IPS DF 4.7 (cell line): ENCODE measurements at regions not wholly inside any gene's neighbourhood (a gene's known extent, or its start where the extent isn't known, plus 50 kb on each side); places are given as distances from the start of the nearest gene placed in this dataset.
"Not testable (repeated sequence)": the region's sequence is repeated elsewhere in the genome, so short reads cannot be mapped to it uniquely, and the experiment has no call there.

ENCODE experiments used
- DNase-seq: peaks from one replicate; pipeline ENCODE4 v3.0.0-alpha.2; 2013; ENCODE audit warnings: low spot score; ENCODE audit errors: extremely low read depth

DNA sequence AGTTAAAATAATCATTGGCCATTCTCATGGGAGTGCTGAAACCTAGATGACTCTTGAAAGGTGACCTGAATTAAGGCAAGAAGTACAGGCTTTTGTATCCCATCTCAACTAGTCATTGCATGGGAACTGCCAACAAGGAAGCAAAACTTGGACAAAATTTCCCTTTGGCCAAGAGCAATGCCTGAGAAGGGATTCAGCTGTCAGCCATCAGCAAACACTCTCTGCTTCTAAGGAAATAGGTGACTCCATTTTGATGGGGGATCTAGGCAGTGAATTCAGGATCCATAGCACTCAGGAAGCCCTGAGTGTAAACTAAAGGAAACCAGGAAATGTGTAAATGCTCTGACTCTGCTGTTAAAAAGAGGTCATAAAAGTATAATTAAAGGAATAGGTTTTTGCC lies 221.5 kb upstream of the TMEM229A start:
- DNase-seq = no peak

DNA sequence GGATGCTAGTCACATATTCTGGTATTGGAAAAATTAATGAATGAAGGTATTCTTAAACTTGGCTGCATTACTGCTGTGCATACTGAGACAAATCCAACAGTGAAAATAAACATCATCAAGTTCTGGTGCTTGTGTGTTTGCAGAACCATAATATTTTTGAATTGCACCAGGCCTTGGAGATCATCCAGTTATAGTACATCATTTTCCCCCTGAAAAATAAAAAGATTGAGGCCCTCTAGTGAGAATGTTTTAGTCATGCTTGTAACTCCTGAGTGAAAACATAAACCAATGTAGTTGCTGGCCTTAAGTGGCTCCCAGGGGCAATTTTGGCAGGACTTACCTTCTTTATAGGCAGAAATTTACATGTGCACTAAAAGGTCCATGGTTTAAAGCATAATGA lies 218.8 kb upstream of the TMEM229A start:
- DNase-seq = no peak

DNA sequence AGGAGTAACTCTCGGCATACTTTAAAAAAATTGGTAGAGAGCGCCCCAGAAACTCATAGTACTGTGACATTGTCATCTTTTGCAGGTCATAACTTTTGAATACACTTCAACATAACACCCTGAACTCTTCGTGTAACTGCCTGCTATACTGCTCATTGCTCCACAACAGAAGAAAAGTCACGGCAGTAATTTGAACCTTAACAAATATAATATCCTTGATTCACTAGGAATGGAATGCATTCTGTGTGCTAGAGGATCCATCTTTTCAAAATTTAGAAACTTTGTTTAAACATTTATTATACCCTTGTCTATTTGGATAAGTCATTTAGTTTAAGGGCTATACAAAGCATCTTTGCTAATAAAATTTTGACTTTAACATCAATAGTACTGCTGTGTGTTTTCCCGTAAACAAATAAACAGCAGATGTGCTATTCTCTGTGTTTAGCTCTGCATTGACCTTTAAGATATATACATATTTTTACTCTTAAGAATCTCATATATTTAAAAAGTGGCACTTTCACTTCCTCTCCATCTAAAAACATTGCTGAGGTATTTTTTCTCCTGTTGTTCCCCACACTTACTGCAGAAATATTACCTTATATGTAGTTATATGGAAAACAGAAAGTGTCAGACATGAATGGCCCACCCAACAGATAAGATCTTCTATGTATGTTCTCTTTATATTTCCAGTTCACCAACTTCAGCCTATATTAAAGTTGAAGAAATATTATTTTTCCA lies 217.6 kb upstream of the TMEM229A start:
- no peak for DNase-seq

DNA sequence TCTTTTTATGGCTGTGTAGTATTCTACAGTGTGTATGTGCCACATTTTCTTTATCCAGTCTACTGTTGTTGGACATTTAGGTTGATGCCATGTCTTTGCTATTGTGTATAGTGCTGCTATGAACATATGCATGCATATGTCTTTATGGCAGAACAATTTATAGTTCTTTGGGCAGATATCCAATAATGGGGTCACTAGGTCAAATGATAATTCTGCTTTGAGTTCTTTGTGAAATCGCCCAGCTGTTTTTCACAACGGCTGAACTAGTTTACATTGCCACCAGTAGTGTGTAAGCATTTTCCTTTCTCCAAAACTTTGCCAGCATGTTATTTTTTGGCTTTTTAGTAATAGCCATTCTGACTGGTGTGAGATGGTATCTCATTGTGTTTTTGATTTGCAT lies 214.8 kb upstream of the TMEM229A start:
- DNase-seq = no peak

DNA sequence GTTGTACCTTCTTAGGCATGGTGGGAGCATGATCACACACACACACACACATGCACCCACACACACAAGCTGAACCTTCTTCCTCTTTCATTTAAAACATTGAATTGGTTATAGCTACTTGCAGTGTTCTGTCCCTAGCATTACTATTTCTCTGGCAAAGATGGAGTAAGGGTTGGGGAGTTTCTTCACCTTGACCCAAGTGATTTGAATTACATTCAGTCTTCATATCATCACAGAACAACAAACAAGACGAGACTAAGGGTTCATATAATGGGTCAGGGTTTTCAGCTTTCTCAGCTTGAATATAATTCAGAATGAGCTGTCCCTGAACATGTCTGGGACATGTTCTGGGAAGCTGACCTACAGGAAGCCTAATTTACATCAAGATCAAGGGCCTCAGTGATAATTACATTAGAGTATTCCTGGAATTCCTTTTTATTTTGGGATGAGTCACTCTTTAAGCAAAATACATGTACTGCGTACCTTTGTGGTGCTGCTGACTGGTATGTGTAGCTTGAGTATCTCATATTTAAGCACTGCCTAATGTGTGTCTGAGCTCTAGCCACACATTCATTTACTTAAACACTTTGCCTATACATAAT lies 213.5 kb upstream of the TMEM229A start:
- DNase-seq = no peak

DNA sequence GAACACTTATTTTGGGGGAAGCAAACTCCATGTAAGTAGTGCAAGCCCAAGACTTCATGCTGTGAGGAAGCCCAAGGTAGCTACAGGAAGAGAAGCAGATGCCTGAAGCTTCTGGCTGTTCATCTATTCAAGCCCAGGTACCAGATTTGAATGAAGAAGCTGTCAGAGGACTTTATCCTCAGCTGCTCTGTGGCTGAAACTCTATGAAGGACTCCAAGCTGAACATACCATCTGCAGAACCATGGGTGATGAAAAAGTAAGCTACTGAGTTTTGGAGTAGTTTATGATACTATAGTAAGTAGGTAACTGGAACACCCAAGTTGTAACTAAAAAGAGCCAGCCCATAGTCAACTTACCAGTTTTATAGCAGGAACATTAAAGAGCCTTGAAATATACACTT lies 211.6 kb upstream of the TMEM229A start:
- DNase-seq = not testable (repeated sequence)

DNA sequence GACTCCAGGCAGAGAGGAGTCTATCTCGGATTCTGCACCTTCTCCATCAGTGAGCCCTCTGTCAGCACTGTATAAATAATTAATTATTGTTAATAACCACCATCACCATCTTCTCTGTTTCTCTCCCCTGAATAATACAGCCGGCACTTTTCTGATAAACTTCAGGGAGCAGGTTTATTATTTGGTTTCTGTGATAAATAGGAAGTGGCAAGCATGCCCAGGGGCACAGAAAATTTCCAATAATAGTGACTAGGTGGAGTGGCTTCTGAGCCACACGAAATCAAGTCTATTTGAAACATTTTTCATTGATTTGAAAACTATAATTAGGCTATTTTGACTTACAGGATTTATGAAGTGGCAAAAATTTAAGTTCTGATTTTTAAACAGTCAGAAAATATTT lies 186.8 kb upstream of the TMEM229A start:
- DNase-seq = no peak

DNA sequence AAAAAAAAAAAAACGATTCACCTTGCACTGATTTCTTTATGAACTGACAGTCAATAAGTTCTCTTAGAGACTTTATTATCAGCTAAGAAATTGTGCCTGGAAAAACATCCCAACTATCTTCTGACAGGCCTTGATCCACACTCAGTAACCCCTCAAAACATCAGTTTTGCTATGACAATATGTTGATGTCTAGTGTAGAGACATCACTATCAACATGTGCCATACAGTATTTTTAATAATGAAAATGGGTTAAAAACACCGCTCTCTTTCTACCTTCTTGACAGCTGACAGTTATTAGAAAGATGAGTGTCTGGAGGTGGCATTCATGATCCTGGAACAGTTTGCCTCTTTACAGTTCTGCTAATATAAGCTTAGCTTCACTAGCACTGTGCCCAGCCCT lies 175.8 kb upstream of the TMEM229A start:
- DNase-seq = no peak

DNA sequence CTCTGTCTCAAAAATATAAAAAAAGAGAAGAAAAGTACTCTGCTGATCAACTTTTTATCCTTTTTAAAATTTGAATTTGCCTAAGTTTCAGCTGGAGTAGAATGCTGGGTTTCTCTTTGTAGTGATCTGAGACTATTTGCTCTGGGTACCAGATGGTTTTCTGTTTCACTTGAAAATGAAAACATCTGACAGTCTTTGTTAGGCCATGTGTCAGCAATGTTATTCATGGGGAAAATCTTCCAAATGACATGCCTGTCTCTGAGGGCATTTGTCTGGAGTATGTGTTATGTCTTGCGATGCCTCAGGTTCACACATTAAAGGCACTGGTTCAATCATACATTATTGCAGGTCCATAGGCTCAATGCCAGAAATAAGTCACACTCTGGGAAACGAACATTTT lies 175.3 kb upstream of the TMEM229A start:
- DNase-seq = no peak

DNA sequence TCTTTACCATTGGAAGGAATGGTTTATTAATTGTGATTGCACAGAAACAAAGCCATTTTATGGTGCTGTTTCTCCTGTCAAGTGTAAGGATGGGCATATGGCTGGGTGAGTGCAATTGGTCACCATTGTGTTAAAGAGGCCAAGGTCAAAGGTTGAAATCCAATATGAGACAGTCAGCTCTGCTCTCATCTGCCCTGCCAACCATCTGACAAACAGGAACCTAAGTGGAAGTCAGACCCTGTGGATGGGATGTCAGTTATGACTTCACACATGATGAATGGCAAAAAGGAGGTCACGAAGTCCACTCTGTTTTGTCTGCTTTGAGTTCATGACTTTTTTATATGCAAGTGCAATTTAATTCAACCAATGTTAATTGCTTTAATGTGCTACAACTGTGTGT lies 172.7 kb upstream of the TMEM229A start:
- DNase-seq = no peak

DNA sequence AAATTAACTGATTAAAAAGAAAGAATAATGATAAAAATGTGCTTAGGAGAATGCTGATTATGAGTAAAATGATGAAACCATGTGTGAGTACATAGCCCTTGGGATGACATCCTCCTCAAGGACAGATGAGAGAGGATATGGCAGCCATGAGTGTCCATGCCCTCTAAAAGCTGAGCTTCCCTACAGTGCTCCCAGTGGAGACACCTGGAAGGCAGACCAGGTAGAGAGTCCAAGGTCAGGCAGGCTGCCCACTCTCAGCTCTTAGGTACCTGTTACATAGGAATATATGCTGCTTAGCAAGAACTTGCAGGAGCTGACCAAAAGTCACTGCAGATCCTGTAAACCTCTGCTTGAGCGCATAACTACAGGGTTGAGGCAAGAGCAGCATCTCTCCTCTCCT lies 169.7 kb upstream of the TMEM229A start:
- DNase-seq = no peak

DNA sequence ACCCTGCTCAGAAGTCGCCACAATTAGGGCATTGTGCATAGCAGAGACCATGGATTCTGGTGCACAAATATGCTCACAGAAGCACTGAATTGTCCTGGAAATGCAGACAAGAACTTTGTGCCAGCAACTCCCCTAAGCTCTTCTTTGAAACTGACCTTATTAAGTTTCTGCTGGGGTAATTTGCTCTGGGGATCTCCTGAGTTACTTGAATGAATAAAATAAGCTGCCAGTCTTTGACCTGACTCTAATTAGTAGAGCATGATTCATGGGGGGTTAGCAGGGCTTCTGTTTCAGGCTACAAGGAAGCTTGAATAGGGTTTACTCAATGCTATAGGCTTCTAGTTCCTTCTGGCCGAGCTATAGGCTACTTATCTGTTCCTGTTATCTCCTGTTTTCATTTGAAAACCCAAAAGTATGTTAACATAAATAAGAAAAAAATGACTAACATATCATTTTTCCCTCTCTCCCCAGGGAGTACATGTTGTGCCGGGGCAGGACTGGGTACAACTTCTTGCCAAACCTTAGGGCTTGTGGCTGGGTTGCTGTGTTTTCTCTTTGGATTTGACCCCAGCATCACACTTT lies 169.0 kb upstream of the TMEM229A start:
- DNase-seq = no peak

DNA sequence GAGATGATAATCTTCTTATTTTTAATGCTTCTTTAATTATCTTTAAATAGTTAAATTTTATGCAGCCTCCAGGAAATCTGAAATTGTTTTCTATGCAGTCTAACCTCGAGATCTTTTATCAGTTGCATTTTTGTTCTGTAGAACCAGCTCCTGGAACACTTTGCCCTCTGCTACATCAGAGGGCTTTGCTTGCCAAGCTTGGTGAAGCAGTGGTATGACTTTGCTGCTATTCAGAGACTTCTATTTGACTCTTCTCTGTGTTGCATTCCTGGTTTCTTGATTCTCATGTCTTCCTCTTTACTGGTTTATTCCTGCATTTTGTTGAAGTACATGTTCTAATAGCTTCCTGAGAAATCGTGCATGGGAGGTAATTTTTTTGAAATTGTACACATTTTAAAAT lies 163.7 kb upstream of the TMEM229A start:
- no peak for DNase-seq

DNA sequence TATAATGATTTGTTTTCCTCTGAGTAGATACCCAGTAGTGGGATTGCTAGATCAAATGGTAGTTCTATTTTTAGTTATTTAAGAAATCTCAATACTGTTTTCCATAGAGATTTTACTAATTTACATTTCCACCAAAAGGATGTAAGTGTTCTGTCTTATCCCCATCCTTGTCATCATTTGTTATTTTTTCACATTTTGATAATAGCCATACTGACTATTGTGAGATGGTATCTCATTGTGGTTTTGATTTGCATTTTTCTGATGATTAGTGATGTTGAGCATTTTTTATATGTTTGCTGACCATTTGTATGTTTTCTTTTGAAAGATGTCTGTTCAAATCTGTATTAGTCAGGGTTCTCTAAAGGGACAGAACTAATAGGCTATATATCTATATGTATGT lies 160.0 kb upstream of the TMEM229A start:
- DNase-seq = no peak

DNA sequence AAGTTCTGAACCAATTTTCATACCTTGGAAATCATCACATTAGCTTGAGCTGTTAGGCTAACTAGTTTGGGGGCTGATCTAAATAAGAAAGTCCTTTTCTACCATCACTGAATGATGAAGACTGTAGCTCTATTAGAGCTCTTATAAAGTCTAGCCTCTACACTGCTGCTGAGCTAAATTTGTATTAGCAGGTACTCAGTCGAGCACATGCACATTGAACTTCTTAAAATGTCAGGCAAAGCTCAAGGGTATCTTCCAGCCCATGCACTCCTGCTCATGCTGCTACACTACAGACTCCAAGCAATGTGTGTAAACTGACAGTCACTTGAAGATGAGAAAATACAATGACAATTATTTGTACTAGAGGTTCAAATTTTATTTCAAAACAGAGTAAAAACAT lies 158.8 kb upstream of the TMEM229A start:
- DNase-seq = no peak

DNA sequence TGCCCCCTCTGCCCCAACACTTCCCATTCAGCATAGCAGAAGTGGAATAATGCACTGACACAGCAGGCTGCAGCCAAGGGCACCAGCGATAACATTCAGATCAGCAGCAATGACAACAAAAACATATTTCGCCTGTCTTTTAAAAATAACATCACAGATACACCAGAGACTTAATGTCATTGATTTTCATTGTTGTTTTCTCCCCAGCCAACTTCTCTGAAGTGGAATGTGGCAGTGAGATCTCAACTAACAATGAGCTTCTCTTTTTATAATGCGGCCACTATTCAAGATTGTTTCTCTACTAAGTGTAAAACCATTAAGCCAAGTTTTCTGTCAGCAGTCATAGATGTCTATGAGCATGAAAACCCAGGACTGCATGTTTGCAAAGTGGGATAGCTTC lies 158.2 kb upstream of the TMEM229A start:
- no peak for DNase-seq

DNA sequence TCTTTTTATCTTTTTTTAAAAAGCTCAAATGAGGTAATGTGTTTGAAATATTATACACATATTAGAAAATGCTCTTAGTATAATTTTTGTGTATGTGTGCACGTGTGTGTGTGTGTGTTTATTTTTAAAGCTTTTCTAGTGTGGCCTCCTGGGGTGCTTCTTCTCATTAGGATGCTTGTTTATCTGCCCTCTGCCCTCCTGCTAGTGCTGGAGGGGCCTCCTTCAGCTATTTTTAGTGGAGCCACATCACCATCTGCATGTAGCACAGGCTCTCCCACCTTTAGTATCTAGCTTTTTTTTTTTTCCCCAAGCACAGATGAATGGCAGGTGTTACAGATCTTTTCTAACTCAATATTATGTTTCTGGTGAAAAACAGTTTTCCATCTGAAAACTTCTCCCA lies 155.7 kb upstream of the TMEM229A start:
- DNase-seq = no peak

DNA sequence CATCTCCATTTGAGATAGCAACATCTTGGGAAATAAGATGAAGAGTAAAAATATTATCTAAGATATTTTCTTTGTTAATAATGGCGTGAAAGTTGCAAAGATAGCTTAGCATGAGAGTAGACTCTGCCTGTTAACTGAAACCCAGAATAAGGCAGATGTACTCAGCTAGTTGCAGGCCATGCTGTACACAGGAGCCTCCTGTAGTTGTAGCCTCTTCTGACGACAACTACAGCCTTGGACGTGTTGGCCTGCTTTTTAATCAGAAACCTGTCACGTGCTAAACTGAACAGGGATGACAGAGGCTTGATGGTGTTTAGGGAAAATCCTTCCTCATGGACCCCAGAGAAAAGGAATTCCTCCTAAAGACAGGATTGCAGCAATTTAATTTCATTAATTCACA lies 155.1 kb upstream of the TMEM229A start:
- no peak for DNase-seq

DNA sequence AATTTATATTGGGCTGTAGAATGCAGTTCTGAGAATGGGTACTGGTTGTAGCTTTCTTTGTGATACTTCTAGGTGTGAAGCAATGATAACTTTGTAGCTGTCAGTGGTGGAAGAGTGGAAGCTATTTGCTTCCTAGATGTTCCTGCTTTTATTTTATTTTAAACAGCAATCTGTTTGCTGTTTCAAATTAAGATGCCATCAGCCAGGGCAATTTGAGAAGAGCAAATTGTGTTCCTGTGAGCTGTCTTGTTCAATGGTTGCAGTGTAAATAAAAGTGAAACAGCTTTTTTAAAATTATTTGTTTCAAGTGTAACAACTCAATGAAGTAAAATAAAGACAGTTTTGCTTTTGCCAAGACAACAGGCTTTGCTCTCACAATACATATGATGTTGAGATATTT lies 150.8 kb upstream of the TMEM229A start:
- no peak for DNase-seq

DNA sequence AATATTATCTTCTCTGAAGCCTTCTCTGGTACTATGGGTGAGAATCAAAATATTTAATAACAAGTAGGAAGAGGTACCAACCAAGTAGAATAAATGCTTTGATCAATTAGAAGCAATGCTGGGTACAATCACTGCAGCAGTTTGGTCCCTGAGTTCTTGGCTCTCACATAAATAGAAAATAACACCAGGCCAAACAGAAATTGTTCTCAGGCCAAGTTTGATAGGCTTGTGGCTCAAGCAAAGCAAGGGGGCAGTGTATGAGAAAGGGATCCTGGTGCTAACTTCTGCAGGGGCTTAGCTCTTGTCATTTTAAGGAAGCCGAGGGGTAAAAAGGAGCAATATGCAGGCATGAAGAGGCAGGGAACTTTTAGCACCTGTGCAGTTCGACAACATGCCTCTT lies 146.8 kb upstream of the TMEM229A start:
- DNase-seq = no peak

DNA sequence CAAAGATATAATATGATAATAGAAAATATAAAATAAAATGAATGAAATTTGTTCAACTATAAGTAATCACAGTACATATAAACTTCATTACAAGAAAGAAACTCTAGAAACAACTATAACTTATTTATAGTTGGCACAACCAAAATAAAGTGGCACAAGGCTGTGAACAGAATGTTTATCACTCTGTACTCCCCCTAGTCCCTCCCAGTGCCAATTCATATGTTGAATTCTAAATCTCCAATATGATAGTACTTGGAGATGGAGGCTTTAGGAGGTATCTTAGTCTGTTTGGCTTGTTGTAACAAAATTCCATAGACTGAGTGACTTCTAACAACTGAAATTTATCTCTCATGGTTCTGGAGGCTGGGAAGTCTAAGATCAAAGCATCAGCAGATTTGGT lies 145.0 kb upstream of the TMEM229A start:
- DNase-seq = no peak

DNA sequence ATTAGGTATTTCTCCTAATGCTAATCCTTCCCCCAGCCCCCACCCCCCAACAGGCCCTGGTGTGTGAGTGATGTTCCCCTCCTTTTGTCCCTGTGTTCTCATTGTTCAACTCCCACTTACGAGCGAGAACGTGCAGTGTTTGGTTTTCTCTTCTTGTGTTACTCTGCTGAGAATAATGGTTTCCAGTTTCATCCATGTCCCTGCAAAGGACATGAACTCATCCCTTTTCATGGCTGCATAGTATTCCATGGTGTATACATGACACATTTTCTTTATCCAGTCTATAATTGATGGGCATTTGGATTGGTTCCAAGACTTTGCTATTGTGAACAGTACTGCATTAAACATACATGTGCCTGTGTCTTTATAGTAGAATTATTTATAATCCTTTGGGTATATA lies 138.9 kb upstream of the TMEM229A start:
- not testable (repeated sequence) for DNase-seq

DNA sequence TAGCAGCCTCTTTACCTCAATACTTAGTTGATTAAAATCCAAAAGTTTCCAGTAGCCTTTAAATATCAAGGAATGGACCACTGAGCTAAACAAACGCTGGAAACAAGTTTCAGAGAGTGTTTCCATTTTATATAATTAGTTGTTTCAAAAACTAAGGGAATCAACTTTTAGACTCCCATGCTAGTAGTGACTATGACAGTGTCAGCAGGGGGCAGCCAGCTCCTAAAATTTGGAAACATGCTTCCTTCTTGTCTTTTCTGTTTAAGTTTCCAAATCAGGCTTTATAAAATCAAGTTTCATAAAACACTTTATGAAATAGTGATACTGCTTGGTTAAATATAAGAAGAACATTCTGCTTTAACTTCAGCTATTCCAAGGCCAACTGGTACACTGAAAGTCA lies 138.2 kb upstream of the TMEM229A start:
- no peak for DNase-seq
